ENCODE measurements at regions not wholly inside any gene's neighbourhood (a gene's known extent, or its start where the extent isn't known, plus 50 kb on each side); places are given as distances from the start of the nearest gene placed in this dataset.

- no peak for DNase-seq (ENCODE audit: low read depth, low spot score)
These were observed 223.1 kb downstream of the SEC14L1 start for GRCh38 chr17:77363821-77364361.

- DNase-seq (ENCODE audit: low read depth, low spot score): no peak
These were observed 223.7 kb downstream of the SEC14L1 start for GRCh38 chr17:77364381-77364911.

GRCh38 chr17:77364941-77365583, 224.3 kb downstream of the SEC14L1 start:
- DNase-seq (ENCODE audit: low read depth, low spot score): no peak

- DNase-seq (ENCODE audit: low read depth, low spot score): no peak
These were observed 224.9 kb downstream of the SEC14L1 start for GRCh38 chr17:77365584-77366186.

- DNase-seq (ENCODE audit: low read depth, low spot score): no peak
These were observed 225.4 kb downstream of the SEC14L1 start for GRCh38 chr17:77366206-77366557.

GRCh38 chr17:77366558-77367245, 225.9 kb downstream of the SEC14L1 start:
- no peak for DNase-seq (ENCODE audit: low read depth, low spot score)

- no peak for DNase-seq (ENCODE audit: low read depth, low spot score)
These were observed 228.8 kb downstream of the SEC14L1 start for GRCh38 chr17:77369544-77369971.

GRCh38 chr17:77370586-77370985, 229.8 kb downstream of the SEC14L1 start:
- no peak for DNase-seq (ENCODE audit: low read depth, low spot score)

GRCh38 chr17:77371117-77371887, 230.5 kb downstream of the SEC14L1 start:
- DNase-seq (ENCODE audit: low read depth, low spot score): no peak

- DNase-seq (ENCODE audit: low read depth, low spot score): no peak
These were observed 231.2 kb downstream of the SEC14L1 start for GRCh38 chr17:77371888-77372443.

- DNase-seq (ENCODE audit: low read depth, low spot score): no peak
These were observed 231.9 kb downstream of the SEC14L1 start for GRCh38 chr17:77372444-77373298.

GRCh38 chr17:77373299-77374169, 232.8 kb downstream of the SEC14L1 start:
- DNase-seq (ENCODE audit: low read depth, low spot score): no peak

GRCh38 chr17:77374170-77374936, 233.6 kb downstream of the SEC14L1 start:
- peak; percentile 65 for DNase-seq (ENCODE audit: low read depth, low spot score)

GRCh38 chr17:77375108-77375916, 234.5 kb downstream of the SEC14L1 start:
- DNase-seq (ENCODE audit: low read depth, low spot score): no peak

GRCh38 chr17:77375917-77376651, 235.3 kb downstream of the SEC14L1 start:
- no peak for DNase-seq (ENCODE audit: low read depth, low spot score)

- DNase-seq (ENCODE audit: low read depth, low spot score): no peak
These were observed 236.3 kb downstream of the SEC14L1 start for GRCh38 chr17:77376795-77377709.
